Vagina (tissue), 2 donors: ENCODE measurements at regions not wholly inside any gene's neighbourhood (a gene's known extent, or its start where the extent isn't known, plus 50 kb on each side); places are given as distances from the start of the nearest gene placed in this dataset.

Experiments
- CTCF ChIP-seq, 3 experiments: fragments of 450-650 bp in 2 of 3; fragments of 200-600 bp in 1 of 3; sonication (generic) in 1 of 3; IDR thresholded peaks; one replicate each; pipeline ENCODE4 v1.5.1; 2017 to 2019; ENCODE audit warnings: antibody characterized with exemption in 3 of 3, mild to moderate bottlenecking in 2 of 3, moderate library complexity in 2 of 3
- POLR2AphosphoS5 ChIP-seq, 2 donors: sonication (generic); formaldehyde crosslinking; IDR thresholded peaks; one replicate each; pipeline ENCODE4 v1.9.0; 2017; ENCODE audit warnings: antibody characterized with exemption in 2 of 2, mild to moderate bottlenecking in 2 of 2, low read depth in 1 of 2; ENCODE audit not compliant: insufficient read depth in 1 of 2

GRCh38 chr10:78948621-78949030 lies 120.1 kb upstream of the ZMIZ1 start:
- TF ChIP-seq CTCF (IDR thresholded peaks at IDR 0.05) (no peak), POLR2AphosphoS5 (IDR thresholded peaks at IDR 0.05; ENCODE audit: insufficient read depth in 1 of 2, low read depth in 1 of 2) (no peak)
